Left lung (tissue), 4 donors: ENCODE measurements at regions not wholly inside any gene's neighbourhood (a gene's known extent, or its start where the extent isn't known, plus 50 kb on each side); places are given as distances from the start of the nearest gene placed in this dataset.

Experiments used
- ATAC-seq: fragments of 200-7000 bp; cut with Tn5 transposase; one replicate; pipeline ENCODE4 v1.9.1; 2020; ENCODE audit warnings: moderate library complexity
- DNase-seq, 4 donors: peaks; one replicate each; pipeline ENCODE4 v3.0.0-alpha.2; 2013 to 2020
- H3K27ac ChIP-seq, 2 donors: fragments of 200-600 bp; sonication (generic) in 1 of 2; one replicate each; pipeline versions ENCODE4 v1.5.0 to v1.8.0; 2020 to 2021
- H3K27me3 ChIP-seq, 2 donors: fragments of 200-600 bp; sonication (generic) in 1 of 2; one replicate each; pipeline versions ENCODE4 v1.5.0 to v1.8.0; 2020 to 2021
- H3K36me3 ChIP-seq, 2 donors: fragments of 200-600 bp; sonication (generic) in 1 of 2; one replicate each; pipeline versions ENCODE4 v1.5.0 to v1.8.0; 2020 to 2021
- H3K4me1 ChIP-seq, 2 donors: fragments of 200-600 bp; one replicate each; pipeline ENCODE4 v1.8.0; 2021
- H3K4me3 ChIP-seq, 2 donors: fragments of 200-600 bp; sonication (generic) in 1 of 2; one replicate each; pipeline versions ENCODE4 v1.5.0 to v1.8.0; 2020 to 2021; ENCODE audit warnings: mild to moderate bottlenecking in 1 of 2
- H3K9me3 ChIP-seq, 2 donors: fragments of 200-600 bp; sonication (generic) in 1 of 2; one replicate each; pipeline versions ENCODE4 v1.5.0 to v1.8.0; 2020 to 2021
- intact Hi-C, 2 donors: fragments of 100-400 bp; cut with DNase I; formaldehyde crosslinking; loops; one replicate each; pipeline versions ENCODE4 v1.11.2 to v1.14.2; 2022
- TF ChIP-seq, protein P1 (sequence below), 2 donors: fragments of 200-600 bp; sonication (generic) in 1 of 2; IDR thresholded peaks; one replicate each; pipeline versions ENCODE4 v1.5.0 to v1.8.0; 2021; ENCODE audit warnings: antibody characterized with exemption in 2 of 2
- donor health status: DM: no; HTN: yes; CAD: no.
- donor health status: DM: no; HTN: no; CAD: no.

DNA sequence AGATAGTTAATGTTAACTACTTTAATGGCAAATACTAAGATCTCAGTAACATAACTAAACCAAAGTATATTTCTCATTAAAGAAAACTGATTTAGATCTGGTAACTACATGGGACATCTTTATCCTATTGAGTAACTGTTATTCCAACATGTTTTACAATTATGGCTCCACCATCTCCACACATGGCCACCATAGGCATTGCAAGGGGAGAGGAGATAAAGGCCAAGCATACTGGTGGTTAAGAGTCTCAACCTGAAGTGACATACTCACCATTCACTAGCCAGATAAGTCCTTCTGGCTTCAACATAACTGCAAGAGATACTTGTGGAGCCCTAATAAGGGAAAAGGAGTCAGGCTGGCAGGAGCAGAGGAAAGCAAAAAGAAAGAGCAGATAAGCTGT lies 1586.4 kb upstream of the SPRY2 start:
- TF ChIP-seq, protein P1, sequence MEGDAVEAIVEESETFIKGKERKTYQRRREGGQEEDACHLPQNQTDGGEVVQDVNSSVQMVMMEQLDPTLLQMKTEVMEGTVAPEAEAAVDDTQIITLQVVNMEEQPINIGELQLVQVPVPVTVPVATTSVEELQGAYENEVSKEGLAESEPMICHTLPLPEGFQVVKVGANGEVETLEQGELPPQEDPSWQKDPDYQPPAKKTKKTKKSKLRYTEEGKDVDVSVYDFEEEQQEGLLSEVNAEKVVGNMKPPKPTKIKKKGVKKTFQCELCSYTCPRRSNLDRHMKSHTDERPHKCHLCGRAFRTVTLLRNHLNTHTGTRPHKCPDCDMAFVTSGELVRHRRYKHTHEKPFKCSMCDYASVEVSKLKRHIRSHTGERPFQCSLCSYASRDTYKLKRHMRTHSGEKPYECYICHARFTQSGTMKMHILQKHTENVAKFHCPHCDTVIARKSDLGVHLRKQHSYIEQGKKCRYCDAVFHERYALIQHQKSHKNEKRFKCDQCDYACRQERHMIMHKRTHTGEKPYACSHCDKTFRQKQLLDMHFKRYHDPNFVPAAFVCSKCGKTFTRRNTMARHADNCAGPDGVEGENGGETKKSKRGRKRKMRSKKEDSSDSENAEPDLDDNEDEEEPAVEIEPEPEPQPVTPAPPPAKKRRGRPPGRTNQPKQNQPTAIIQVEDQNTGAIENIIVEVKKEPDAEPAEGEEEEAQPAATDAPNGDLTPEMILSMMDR (IDR thresholded peaks at IDR 0.05), result no peak
- Histone ChIP-seq H3K36me3 (no peaks in the 10 kb centered on the region), H3K27ac (no peak overlapping the region), H3K4me1 (no peaks in the 10 kb centered on the region), H3K27me3 (no peaks in the 10 kb centered on the region), H3K4me3 (no peak overlapping the region), H3K9me3 (no peaks in the 10 kb centered on the region)
- DNase-seq (no peak), ATAC-seq (no peak)
- intact Hi-C loops, result no loop called here

GRCh38 chr13:81917810-81918209 lies 1576.9 kb upstream of the SPRY2 start:
- H3K27ac ChIP-seq, result no peak overlapping the region
- H3K36me3 ChIP-seq, result no peaks in the 10 kb centered on the region
- no peaks in the 10 kb centered on the region for H3K4me1 ChIP-seq
- DNase-seq (no peak), ATAC-seq (no peak)
- intact Hi-C loops, result no loop called here
- no peak overlapping the region for H3K4me3 ChIP-seq
- H3K27me3 ChIP-seq, result no peaks in the 10 kb centered on the region
- peaks cover 0 to 4% of the 10 kb centered on the region in 2 donors for H3K9me3 ChIP-seq
- TF ChIP-seq, protein P1 (IDR thresholded peaks at IDR 0.05), result no peak

DNA sequence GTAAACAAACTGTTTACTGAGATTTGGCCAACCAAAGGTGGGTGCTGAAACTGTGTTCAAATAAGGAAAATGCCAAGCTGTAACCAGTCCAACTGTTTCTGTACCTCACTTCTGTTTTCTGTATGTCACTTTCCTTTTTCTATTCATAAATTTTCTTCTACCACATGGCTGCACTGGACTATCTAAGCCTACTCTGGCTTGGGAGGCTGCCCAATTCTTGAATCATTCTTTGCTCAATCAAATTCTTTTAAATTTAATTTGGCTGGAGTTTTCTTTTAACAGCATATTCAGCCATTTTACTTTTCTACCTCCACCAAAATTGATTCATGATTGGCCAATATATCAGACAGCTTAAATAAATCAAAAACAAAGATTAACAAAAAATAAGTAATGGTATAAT lies 1575.5 kb upstream of the SPRY2 start:
- ATAC-seq, result no peak
- Histone ChIP-seq H3K9me3 (peaks cover 0 to 10% of the 10 kb centered on the region in 2 donors), H3K27ac (no peak overlapping the region), H3K4me3 (no peak overlapping the region), H3K36me3 (no peaks in the 10 kb centered on the region), H3K4me1 (no peaks in the 10 kb centered on the region), H3K27me3 (no peaks in the 10 kb centered on the region)
- intact Hi-C loops, result no loop called here
- TF ChIP-seq, protein P1 (IDR thresholded peaks at IDR 0.05), result no peak
- DNase-seq, result no peak

DNA sequence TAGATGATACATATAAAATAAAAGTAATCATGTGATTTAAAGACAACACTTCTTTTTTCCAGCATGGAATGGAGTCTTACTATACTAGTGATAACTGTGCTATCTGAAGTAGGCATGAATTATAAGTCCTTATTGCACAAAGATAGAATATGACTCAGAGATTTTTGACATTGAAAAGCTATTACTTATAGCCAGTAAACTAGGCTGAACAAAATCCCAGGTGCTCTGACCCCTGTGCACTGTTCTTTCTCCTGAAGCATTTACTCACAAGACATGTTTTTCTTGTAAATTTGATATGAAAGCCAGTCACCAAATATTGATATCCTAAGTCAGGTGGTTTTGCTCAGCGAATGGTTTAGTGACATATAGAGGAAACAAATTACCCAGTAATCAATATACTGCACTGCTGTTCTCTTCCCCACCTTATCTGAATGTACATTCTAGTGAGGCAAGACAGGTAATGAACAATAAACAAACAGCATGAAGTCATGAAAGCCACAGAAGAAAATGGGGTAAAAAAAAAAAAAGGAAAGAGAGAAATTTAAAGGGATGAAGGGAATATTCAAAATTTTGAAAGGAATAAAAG lies 1567.0 kb upstream of the SPRY2 start:
- Histone ChIP-seq H3K4me3 (no peak overlapping the region), H3K27ac (no peak overlapping the region), H3K27me3 (no peaks in the 10 kb centered on the region), H3K4me1 (no peaks in the 10 kb centered on the region), H3K9me3 (peaks cover 0 to 13% of the 10 kb centered on the region in 2 donors), H3K36me3 (no peaks in the 10 kb centered on the region)
- no peak for ATAC-seq
- intact Hi-C loops, result no loop called here
- DNase-seq, result no peak
- TF ChIP-seq, protein P1 (IDR thresholded peaks at IDR 0.05), result no peak

DNA sequence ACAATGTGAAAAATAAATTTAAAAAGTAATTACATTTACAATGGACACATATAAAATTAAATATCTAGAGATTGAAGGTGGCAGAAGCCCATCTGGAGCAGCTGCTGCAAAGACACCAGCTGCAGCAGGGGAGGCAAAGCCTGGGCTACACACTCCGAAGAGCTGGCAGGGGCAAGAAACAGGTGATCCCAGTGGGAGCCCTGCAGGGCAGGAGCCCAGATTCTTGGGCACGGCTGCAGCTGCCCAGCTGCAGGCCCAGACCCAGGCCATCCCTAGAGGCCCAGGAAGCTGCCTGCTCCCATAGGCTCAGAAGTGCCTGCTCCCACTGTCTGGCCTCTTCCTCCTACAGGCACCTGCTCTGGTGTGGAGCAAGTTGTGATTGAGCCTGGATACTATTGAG lies 1547.9 kb upstream of the SPRY2 start:
- no peak overlapping the region for H3K27ac ChIP-seq
- no peak overlapping the region for H3K4me3 ChIP-seq
- H3K27me3 ChIP-seq, result no peaks in the 10 kb centered on the region
- no peaks in the 10 kb centered on the region for H3K4me1 ChIP-seq
- DNase-seq, result peak in 1 of 4 donors; percentile 21
- H3K36me3 ChIP-seq, result no peaks in the 10 kb centered on the region
- ATAC-seq, result no peak
- TF ChIP-seq, protein P1 (IDR thresholded peaks at IDR 0.05), result no peak
- intact Hi-C loops, result no loop called here
- H3K9me3 ChIP-seq, result peaks cover 0 to 36% of the 10 kb centered on the region in 2 donors
